Glutamatergic neuron (in vitro differentiated cells): ENCODE measurements at regions not wholly inside any gene's neighbourhood (a gene's known extent, or its start where the extent isn't known, plus 50 kb on each side); places are given as distances from the start of the nearest gene placed in this dataset.

ENCODE experiments used
- DNase-seq: peaks from one replicate; pipeline ENCODE4 v3.0.0; 2022
- H3K27ac Mint-ChIP-seq: one replicate; pipeline ENCODE4 v1.8.0; 2020; ENCODE audit warnings: mild to moderate bottlenecking, mixed read lengths, inconsistent platforms; ENCODE audit not compliant: unreplicated experiment
- H3K27me3 Mint-ChIP-seq: one replicate; pipeline ENCODE4 v1.8.0; 2020; ENCODE audit warnings: mild to moderate bottlenecking, moderate library complexity, mixed read lengths, inconsistent platforms; ENCODE audit not compliant: unreplicated experiment
- H3K36me3 Mint-ChIP-seq: one replicate; pipeline ENCODE4 v1.8.0; 2020; ENCODE audit warnings: mild to moderate bottlenecking, mixed read lengths, inconsistent platforms; ENCODE audit not compliant: unreplicated experiment
- H3K4me1 Mint-ChIP-seq: one replicate; pipeline ENCODE4 v1.8.0; 2020; ENCODE audit warnings: mild to moderate bottlenecking, low read depth, mixed read lengths, inconsistent platforms; ENCODE audit not compliant: unreplicated experiment
- H3K4me3 Mint-ChIP-seq: one replicate; pipeline ENCODE4 v1.8.0; 2020; ENCODE audit warnings: mild to moderate bottlenecking, mixed read lengths, inconsistent platforms; ENCODE audit not compliant: unreplicated experiment
- H3K9me3 Mint-ChIP-seq: one replicate; pipeline ENCODE4 v1.8.0; 2020; ENCODE audit warnings: mild to moderate bottlenecking, moderate library complexity, mixed read lengths, inconsistent platforms; ENCODE audit not compliant: unreplicated experiment
- TF ChIP-seq, protein P1 (sequence below): fragments of 200-600 bp; sonication (generic); IDR thresholded peaks from one replicate; pipeline ENCODE4 v1.5.0; 2021; ENCODE audit not compliant: partially characterized antibody, unreplicated experiment

DNA sequence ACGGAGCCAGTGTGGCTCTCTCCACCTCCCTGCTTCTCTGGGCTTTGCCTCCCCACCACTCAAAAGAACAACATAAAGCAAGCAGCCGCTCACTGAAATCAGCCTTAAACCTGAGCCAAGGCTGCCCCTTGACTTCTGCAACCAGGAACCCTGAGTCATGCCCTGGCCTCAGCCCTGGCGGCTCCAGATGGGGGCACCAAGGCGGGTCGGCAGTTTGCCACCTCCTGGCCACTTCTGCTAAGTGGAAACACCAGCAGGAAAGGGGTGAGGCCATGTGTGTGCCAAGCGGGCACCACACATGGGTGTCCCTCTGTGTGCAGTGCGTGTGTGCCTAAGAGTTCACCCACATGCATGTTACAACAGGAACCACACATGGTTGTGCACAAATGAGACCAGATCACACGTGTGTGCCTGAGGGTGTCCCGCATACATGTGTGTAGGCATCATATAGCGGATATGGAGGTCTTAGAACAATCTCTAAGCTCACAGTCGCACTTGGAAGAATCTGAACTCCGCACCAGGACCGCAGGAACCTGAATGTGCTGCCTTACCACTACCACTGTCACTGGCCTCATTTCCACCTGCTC lies 221.2 kb downstream of the MN1 start:
- peaks cover 1% of the 10 kb centered on the region for H3K9me3 Mint-ChIP-seq
- DNase-seq, result no peak
- H3K27me3 Mint-ChIP-seq, result peaks cover 5% of the 10 kb centered on the region
- no peak overlapping the region for H3K4me3 Mint-ChIP-seq
- no peak overlapping the region for H3K27ac Mint-ChIP-seq
- TF ChIP-seq, protein P1, sequence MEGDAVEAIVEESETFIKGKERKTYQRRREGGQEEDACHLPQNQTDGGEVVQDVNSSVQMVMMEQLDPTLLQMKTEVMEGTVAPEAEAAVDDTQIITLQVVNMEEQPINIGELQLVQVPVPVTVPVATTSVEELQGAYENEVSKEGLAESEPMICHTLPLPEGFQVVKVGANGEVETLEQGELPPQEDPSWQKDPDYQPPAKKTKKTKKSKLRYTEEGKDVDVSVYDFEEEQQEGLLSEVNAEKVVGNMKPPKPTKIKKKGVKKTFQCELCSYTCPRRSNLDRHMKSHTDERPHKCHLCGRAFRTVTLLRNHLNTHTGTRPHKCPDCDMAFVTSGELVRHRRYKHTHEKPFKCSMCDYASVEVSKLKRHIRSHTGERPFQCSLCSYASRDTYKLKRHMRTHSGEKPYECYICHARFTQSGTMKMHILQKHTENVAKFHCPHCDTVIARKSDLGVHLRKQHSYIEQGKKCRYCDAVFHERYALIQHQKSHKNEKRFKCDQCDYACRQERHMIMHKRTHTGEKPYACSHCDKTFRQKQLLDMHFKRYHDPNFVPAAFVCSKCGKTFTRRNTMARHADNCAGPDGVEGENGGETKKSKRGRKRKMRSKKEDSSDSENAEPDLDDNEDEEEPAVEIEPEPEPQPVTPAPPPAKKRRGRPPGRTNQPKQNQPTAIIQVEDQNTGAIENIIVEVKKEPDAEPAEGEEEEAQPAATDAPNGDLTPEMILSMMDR, result no peak
- H3K36me3 Mint-ChIP-seq, result no peaks in the 10 kb centered on the region
- H3K4me1 Mint-ChIP-seq, result no peaks in the 10 kb centered on the region

DNA sequence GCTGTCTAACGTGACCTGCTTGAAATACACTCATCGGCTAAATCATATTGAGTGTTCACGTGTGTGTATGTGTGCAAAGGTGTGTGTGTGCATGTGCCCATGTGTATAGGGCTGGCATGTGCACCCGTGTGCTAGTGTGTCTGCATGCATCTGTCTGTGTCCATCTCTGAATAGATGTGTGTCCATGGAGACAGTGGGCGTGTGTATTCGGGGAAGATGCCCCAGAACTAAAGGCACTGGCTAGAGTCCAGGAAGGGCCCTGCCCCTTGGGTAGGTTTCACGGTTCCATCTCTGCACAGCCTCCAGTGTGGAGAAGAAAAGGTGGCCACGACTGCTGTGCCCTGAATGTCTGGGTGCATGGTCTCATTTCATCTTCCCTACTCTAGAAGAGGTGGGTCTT lies 220.3 kb downstream of the MN1 start:
- Mint-ChIP-seq H3K4me3 (no peak overlapping the region), H3K36me3 (no peaks in the 10 kb centered on the region), H3K4me1 (no peaks in the 10 kb centered on the region), H3K27ac (no peak overlapping the region), H3K9me3 (peaks cover 1% of the 10 kb centered on the region), H3K27me3 (peaks cover 3% of the 10 kb centered on the region)
- TF ChIP-seq, protein P1, result no peak
- DNase-seq, result no peak

DNA sequence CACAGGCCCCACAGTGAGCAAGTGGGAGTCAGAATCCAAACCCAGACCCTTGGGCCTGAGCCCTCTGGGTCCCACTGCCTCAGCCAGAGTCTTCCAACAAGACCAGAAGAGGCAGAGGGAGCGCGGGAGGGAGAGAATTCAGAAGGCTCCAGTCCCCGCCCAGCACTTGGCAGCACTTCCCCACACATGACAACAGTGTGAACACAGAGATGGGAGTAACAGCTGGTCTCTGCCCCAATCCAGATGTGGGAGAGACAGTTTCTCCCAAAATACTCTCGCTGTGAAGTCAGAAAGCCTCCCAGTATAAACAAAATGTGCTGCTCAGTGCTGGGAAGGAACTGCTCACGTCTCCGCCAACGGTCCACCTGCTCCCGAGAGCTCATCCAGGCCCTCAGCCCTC lies 219.9 kb downstream of the MN1 start:
- no peak for DNase-seq
- Mint-ChIP-seq H3K4me1 (no peaks in the 10 kb centered on the region), H3K27ac (no peak overlapping the region), H3K27me3 (peaks cover 3% of the 10 kb centered on the region), H3K36me3 (no peaks in the 10 kb centered on the region), H3K4me3 (no peak overlapping the region), H3K9me3 (peaks cover 1% of the 10 kb centered on the region)
- TF ChIP-seq, protein P1, result no peak

DNA sequence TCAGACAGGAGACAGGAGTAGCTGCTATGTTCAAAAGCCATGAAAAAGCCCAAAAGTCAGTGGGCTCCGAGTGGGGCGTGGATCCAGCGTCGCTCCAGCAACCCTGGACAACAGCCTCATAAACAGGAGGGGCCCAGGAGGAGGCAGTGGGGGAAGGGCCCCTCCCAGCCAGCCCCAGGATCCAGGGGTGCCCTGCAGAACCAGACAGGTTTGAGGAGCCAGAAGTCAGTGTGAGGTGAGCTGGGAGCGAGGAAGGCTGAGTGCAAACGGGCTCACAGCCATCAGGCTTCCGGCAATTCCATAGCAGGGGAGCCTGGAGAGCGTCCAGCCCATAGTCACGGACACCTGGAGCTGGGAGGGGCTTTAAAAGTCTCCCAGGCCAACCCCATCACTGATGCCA lies 217.7 kb downstream of the MN1 start:
- H3K4me1 Mint-ChIP-seq, result no peaks in the 10 kb centered on the region

DNA sequence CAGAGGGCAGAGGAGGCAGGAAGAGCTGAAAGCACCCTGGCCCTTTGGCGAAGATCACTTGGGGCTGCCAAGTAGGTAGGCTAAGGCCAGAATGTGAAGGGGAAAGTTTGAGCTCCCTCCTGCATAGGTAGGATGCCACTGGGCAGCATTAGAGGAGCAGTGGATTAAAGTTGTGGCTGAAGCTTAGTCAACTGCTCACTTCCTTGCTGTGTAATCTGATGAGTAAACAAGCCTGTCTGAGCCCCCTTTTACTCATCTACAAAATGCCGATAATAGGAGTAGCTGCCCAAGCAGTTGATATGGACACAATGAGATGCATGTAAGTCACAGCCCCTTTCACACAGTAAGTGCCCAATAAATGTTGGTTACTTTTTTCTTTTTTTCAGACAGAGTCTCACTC lies 216.4 kb downstream of the MN1 start:
- peaks cover 5% of the 10 kb centered on the region for H3K36me3 Mint-ChIP-seq
- peaks cover 1% of the 10 kb centered on the region for H3K9me3 Mint-ChIP-seq
- H3K27me3 Mint-ChIP-seq, result peaks cover 5% of the 10 kb centered on the region
- DNase-seq, result no peak
- H3K4me1 Mint-ChIP-seq, result no peaks in the 10 kb centered on the region
- TF ChIP-seq, protein P1, result no peak
- H3K4me3 Mint-ChIP-seq, result no peak overlapping the region
- H3K27ac Mint-ChIP-seq, result no peak overlapping the region

More for the DNA sequence above, 217.7 kb downstream of the MN1 start:
- TF ChIP-seq, protein P1, result no peak
- Mint-ChIP-seq H3K4me3 (no peak overlapping the region), H3K9me3 (peaks cover 1% of the 10 kb centered on the region), H3K27me3 (peaks cover 3% of the 10 kb centered on the region), H3K36me3 (peaks cover under 1% of the 10 kb centered on the region), H3K27ac (no peak overlapping the region)
- DNase-seq, result no peak
